IMR-90 (cell line): ENCODE measurements at regions not wholly inside any gene's neighbourhood (a gene's known extent, or its start where the extent isn't known, plus 50 kb on each side); places are given as distances from the start of the nearest gene placed in this dataset.

Source experiments
- ATAC-seq: fragments of 200-7000 bp; cut with Tn5 transposase; 2 replicates; pipeline ENCODE4 v1.9.1; 2020; ENCODE audit warnings: low read depth, mild to moderate bottlenecking, moderate library complexity
- BruUV-seq: library from RNA; stranded (reverse); fragments of 400-500 nt; replicated peaks from 2 replicates; lab custom pipeline; 2021; lab: Mats Ljungman, UMichigan
- CTCF ChIA-PET: fragments of 300-600 bp; formaldehyde crosslinking; extraction: SDS; loops from one replicate; lab custom pipeline; 2021; ENCODE audit warnings: antibody characterized with exemption; lab: Yijun Ruan, JAX
- POLR2A ChIA-PET: fragments of 300-600 bp; sonication (Branson Sonifier 250); formaldehyde crosslinking; loops from one replicate; lab custom pipeline; 2022; ENCODE audit warnings: antibody characterized with exemption; ENCODE audit not compliant: unreplicated experiment; lab: Charles Lee
- DNase-seq: peaks from one replicate; pipeline ENCODE4 v3.0.0; 2013
- H2AFZ ChIP-seq: replicated peaks from 2 replicates; pipeline ENCODE3; 2013; ENCODE audit warnings: low read length, mild to moderate bottlenecking; ENCODE audit not compliant: poor library complexity
- H2AK5ac ChIP-seq: 2 replicates; pipeline ENCODE4 v1.6.1; 2013; ENCODE audit warnings: low read depth, low read length, inconsistent platforms
- H2AK9ac ChIP-seq: replicated peaks from 2 replicates; pipeline ENCODE3; 2013; ENCODE audit warnings: mild to moderate bottlenecking, low read depth, low read length, moderate library complexity; ENCODE audit not compliant: poor library complexity
- H2BK120ac ChIP-seq: 2 replicates; pipeline ENCODE4 v1.6.1; 2013; ENCODE audit warnings: low read depth, low read length, inconsistent platforms
- H2BK15ac ChIP-seq: 3 replicates; pipeline ENCODE4 v1.6.1; 2013; ENCODE audit warnings: low read depth, low read length, inconsistent platforms
- H2BK20ac ChIP-seq: 2 replicates; pipeline ENCODE4 v1.6.1; 2013; ENCODE audit warnings: low read depth, mild to moderate bottlenecking, inconsistent platforms, low read length, moderate library complexity
- H2BK5ac ChIP-seq: 2 replicates; pipeline ENCODE4 v1.6.1; 2013; ENCODE audit warnings: mild to moderate bottlenecking, low read depth, low read length, inconsistent platforms; ENCODE audit not compliant: poor library complexity, severe bottlenecking
- H3K14ac ChIP-seq: replicated peaks from 2 replicates; pipeline ENCODE4 v1.6.1; 2013; ENCODE audit warnings: low read depth, low read length, inconsistent platforms
- H3K18ac ChIP-seq: 2 replicates; pipeline ENCODE4 v1.6.1; 2013; ENCODE audit warnings: low read depth, low read length, control low read depth
- H3K23ac ChIP-seq: 2 replicates; pipeline ENCODE4 v1.6.1; 2013; ENCODE audit warnings: low read depth, low read length, inconsistent platforms
- H3K27ac ChIP-seq: 2 replicates; pipeline ENCODE4 v1.5.1; 2013; ENCODE audit warnings: mild to moderate bottlenecking, control low read depth, low read length; ENCODE audit not compliant: insufficient read depth
- H3K27me3 ChIP-seq: 2 replicates; pipeline ENCODE4 v1.6.1; 2013; ENCODE audit warnings: low read length; ENCODE audit not compliant: control insufficient read depth, insufficient read depth
- H3K36me3 ChIP-seq: 2 replicates; pipeline ENCODE4 v1.6.1; 2013; ENCODE audit warnings: low read length, mixed read lengths; ENCODE audit not compliant: control insufficient read depth, insufficient read depth
- H3K4ac ChIP-seq: 2 replicates; pipeline ENCODE4 v1.6.1; 2013; ENCODE audit warnings: low read depth, low read length, inconsistent platforms
- H3K4me1 ChIP-seq: 2 replicates; pipeline ENCODE4 v1.6.1; 2013; ENCODE audit warnings: low read length, mixed read lengths; ENCODE audit not compliant: control insufficient read depth, insufficient read depth
- H3K4me2 ChIP-seq: 2 replicates; pipeline ENCODE4 v1.6.1; 2013; ENCODE audit warnings: low read depth, mild to moderate bottlenecking, control low read depth, low read length, moderate library complexity
- H3K4me3 ChIP-seq: 2 replicates; pipeline ENCODE4 v1.5.1; 2013; ENCODE audit warnings: low read depth, mild to moderate bottlenecking, control low read depth, low read length, moderate library complexity; ENCODE audit not compliant: insufficient read depth
- H3K56ac ChIP-seq: 2 replicates; pipeline ENCODE4 v1.6.1; 2013; ENCODE audit warnings: low read length, inconsistent platforms; ENCODE audit not compliant: insufficient read depth; ENCODE audit errors: extremely low read depth
- H3K79me1 ChIP-seq, 2 experiments: 2 replicates each; pipeline ENCODE4 v1.6.1; 2013; ENCODE audit warnings: low read length in 2 of 2, inconsistent platforms in 1 of 2, low read depth in 1 of 2
- H3K9ac ChIP-seq: 2 replicates; pipeline ENCODE4 v1.6.1; 2013; ENCODE audit warnings: low read depth, low read length, control low read depth
- H3K9me1 ChIP-seq: 2 replicates; pipeline ENCODE4 v1.6.1; 2013; ENCODE audit warnings: low read length, inconsistent platforms; ENCODE audit not compliant: insufficient read depth
- H3K9me3 ChIP-seq: 2 replicates; pipeline ENCODE4 v1.6.1; 2013; ENCODE audit warnings: low read length; ENCODE audit not compliant: control insufficient read depth, insufficient read depth
- H4K20me1 ChIP-seq: 2 replicates; pipeline ENCODE4 v1.6.1; 2013; ENCODE audit warnings: low read length, inconsistent platforms; ENCODE audit not compliant: insufficient read depth
- H4K5ac ChIP-seq: 2 replicates; pipeline ENCODE4 v1.6.1; 2013; ENCODE audit warnings: mild to moderate bottlenecking, low read depth, low read length, control low read depth
- H4K8ac ChIP-seq, 2 experiments: 2 replicates each; pipeline ENCODE4 v1.6.1; 2013; ENCODE audit warnings: low read depth in 2 of 2, low read length in 2 of 2, control low read depth in 1 of 2, inconsistent platforms in 1 of 2
- H4K91ac ChIP-seq: 2 replicates; pipeline ENCODE4 v1.6.1; 2013; ENCODE audit warnings: low read depth, low read length, inconsistent platforms; ENCODE audit not compliant: insufficient read depth
- BHLHE40 ChIP-seq: fragments of 150-350 bp; IDR thresholded peaks from 2 replicates; pipeline ENCODE4 v1.6.1; 2016; ENCODE audit warnings: mild to moderate bottlenecking, low read depth, low read length
- CTCF ChIP-seq: conservative IDR thresholded peaks from 2 replicates; pipeline ENCODE4 v1.5.1; 2012; ENCODE audit warnings: mild to moderate bottlenecking, low read depth, low read length, improper control_type of control experiment
- MAFK ChIP-seq: IDR thresholded peaks from 2 replicates; pipeline ENCODE4 v1.6.1; 2012; ENCODE audit warnings: low read depth, low read length, improper control_type of control experiment
- MXI1 ChIP-seq: IDR thresholded peaks from 2 replicates; pipeline ENCODE4 v1.6.1; 2012; ENCODE audit warnings: low read depth, mild to moderate bottlenecking, low read length, moderate library complexity, borderline replicate concordance
- RAD21 ChIP-seq: IDR thresholded peaks from 2 replicates; pipeline ENCODE4 v1.6.1; 2012; ENCODE audit warnings: low read length, improper control_type of control experiment
- USF2 ChIP-seq: fragments of 150-350 bp; IDR thresholded peaks from 2 replicates; pipeline ENCODE4 v1.6.1; 2017; ENCODE audit warnings: mild to moderate bottlenecking, antibody characterized with exemption, low read length, low read depth
- WGBS, 2 experiments: methylation state at CpG; one replicate each; pipeline versions ENCODE4 v1.1.5 to v1.1.7; 2013; ENCODE audit warnings: missing lambda C conversion rate in 2 of 2; ENCODE audit not compliant: insufficient read length in 1 of 2; ENCODE audit errors: extremely low coverage in 2 of 2; 5-methylcytosine and 5-hydroxymethylcytosine counted together
- dilution Hi-C: fragments of 300-500 bp; cut with HindIII; formaldehyde crosslinking; loops from one replicate; pipeline ENCODE4 v1.14.3; 2018; ENCODE audit warnings: low sequenced_read_pairs; ENCODE audit not compliant: unreplicated experiment
- in situ Hi-C: fragments of 300-500 bp; cut with MboI; formaldehyde crosslinking; loops from 3 replicates; pipeline ENCODE4 v1.14.3; 2019; ENCODE audit warnings: low sequenced_read_pairs, inconsistent platforms, mixed read lengths
- intact Hi-C: fragments of 100-400 bp; cut with micrococcal nuclease; formaldehyde crosslinking; loops from 2 replicates; pipeline ENCODE4 v1.10.0; 2022

DNA sequence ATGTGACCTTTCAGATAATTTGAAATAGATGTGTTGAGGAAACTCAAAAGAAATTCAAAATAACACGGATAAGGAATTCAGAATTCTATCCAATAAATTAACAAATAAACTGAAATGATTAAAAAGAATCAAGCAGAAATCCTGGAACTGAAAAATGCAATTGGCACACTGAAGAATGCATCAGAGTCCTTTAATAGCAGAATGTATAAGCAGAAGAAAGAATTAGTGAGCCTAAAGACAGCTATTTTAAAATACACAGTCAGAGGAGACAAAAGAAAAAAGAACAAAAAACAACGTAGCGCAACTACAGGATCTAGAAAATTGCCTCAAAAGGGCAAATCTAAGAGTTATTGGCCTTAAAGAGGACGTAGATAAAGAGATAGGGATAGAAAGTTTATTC lies 99.6 kb upstream of the SAMSN1 start:
- Histone ChIP-seq H4K5ac (no peak overlapping the region), H3K36me3 (no peaks in the 10 kb centered on the region), H3K18ac (no peak overlapping the region), H3K9me3 (peaks cover 11% of the 10 kb centered on the region; the same call in 1 of the 2 replicates), H4K91ac (no peak overlapping the region), H2BK15ac (no peak overlapping the region), H3K14ac (no peak overlapping the region), H3K9me1 (no peaks in the 10 kb centered on the region), H3K27ac (no peak overlapping the region), H3K79me1 (no peaks in the 10 kb centered on the region), H4K8ac (no peak overlapping the region), H4K20me1 (no peaks in the 10 kb centered on the region), H3K4ac (no peak overlapping the region), H3K23ac (no peak overlapping the region), H2BK120ac (no peak overlapping the region), H3K56ac (no peak overlapping the region), H3K4me3 (no peak overlapping the region), H3K4me1 (no peaks in the 10 kb centered on the region), H2AK9ac (no peak overlapping the region), H3K9ac (no peak overlapping the region), H3K4me2 (no peak overlapping the region), H3K27me3 (no peaks in the 10 kb centered on the region), H2AK5ac (no peak overlapping the region), H2AFZ (no peak overlapping the region), H2BK20ac (no peak overlapping the region), H2BK5ac (no peak overlapping the region)
- no peak for TF ChIP-seq CTCF
- no peak for TF ChIP-seq MAFK
- no peak for TF ChIP-seq RAD21
- no peak for TF ChIP-seq USF2
- TF ChIP-seq BHLHE40 = no peak
- TF ChIP-seq MXI1 = no peak
- DNase-seq (no peak), ATAC-seq (no peak)
- CTCF ChIA-PET = no interaction called here
- dilution Hi-C loops (no loop called here), intact Hi-C loops (no loop called here), in situ Hi-C loops (no loop called here)
- POLR2A ChIA-PET = no interaction called here
- BruUV-seq = no TSS peak
- WGBS, 2 experiments = no CpG with 5 or more reads among the region's 4 CpGs
